ENCODE measurements at regions not wholly inside any gene's neighbourhood (a gene's known extent, or its start where the extent isn't known, plus 50 kb on each side); places are given as distances from the start of the nearest gene placed in this dataset.

DNA sequence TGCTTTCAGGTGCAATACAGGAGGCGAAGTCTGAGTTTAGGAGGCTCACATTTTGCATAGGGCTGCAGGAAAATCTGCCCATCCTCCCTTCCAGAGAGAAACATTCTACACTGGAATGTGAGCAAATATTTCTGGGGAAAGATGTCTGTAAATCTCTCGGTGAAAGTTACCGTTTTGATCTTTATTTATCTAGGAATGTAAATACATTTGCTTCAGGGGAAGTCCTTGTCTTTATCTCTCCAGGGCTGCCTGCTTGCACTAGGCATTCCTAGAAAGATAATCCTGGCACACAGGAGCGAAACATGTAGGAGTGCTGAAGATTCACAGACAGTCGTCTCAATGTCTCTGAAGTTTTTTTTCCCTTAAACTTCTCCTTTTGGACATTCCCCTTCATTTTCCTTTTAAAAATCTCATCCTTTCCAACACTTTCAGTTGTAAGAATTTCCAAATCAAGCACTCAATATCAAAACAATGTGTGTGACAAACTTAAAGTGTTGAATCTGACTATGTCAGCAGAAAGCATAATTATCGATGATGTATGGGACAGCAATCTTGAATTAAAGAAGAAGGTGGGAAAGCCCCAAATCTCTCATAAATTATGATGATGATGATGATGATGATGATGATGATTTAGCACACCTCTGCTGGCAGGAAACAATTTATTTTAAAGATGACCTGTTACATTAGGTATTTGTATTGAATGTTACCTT is 113.4 kb upstream of the RESF1 start (continued):
- TF ChIP-seq POU5F1 (IDR thresholded peaks at IDR 0.05; ENCODE audit: low read depth, low read length) (no peak), CTBP2 (IDR thresholded peaks at IDR 0.05; ENCODE audit: borderline replicate concordance, insufficient read depth, insufficient read length, low read length) (no peak), PHF8 (conservative IDR thresholded peaks at IDR 0.05; ENCODE audit: low read depth, low read length) (no peak), CBX8 (IDR thresholded peaks at IDR 0.05; ENCODE audit: borderline replicate concordance, low read depth, low read length) (no peak)
- TF ChIP-seq, protein P1, sequence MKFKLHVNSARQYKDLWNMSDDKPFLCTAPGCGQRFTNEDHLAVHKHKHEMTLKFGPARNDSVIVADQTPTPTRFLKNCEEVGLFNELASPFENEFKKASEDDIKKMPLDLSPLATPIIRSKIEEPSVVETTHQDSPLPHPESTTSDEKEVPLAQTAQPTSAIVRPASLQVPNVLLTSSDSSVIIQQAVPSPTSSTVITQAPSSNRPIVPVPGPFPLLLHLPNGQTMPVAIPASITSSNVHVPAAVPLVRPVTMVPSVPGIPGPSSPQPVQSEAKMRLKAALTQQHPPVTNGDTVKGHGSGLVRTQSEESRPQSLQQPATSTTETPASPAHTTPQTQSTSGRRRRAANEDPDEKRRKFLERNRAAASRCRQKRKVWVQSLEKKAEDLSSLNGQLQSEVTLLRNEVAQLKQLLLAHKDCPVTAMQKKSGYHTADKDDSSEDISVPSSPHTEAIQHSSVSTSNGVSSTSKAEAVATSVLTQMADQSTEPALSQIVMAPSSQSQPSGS (IDR thresholded peaks at IDR 0.05; ENCODE audit: low read length): no peak

Data from H1 (cell line).